Right ventricle myocardium superior (tissue), 1 donor: ENCODE measurements at regions not wholly inside any gene's neighbourhood (a gene's known extent, or its start where the extent isn't known, plus 50 kb on each side); places are given as distances from the start of the nearest gene placed in this dataset.
"Not testable (repeated sequence)": the region's sequence is repeated elsewhere in the genome, so short reads cannot be mapped to it uniquely, and the experiment has no call there.

ENCODE experiments used
- ATAC-seq: fragments of 200-7000 bp; cut with Tn5 transposase; one replicate; pipeline ENCODE4 v1.9.1; 2020; ENCODE audit warnings: mild to moderate bottlenecking; ENCODE audit not compliant: poor library complexity
- DNase-seq: peaks from one replicate; pipeline ENCODE4 v3.0.0-alpha.2; 2020
- intact Hi-C: fragments of 100-400 bp; cut with DNase I; formaldehyde crosslinking; loops from one replicate; pipeline ENCODE4 v1.11.2; 2022
- donor health status: DM: no; HTN: yes; CAD: no; lungs with severe emphysema.

GRCh38 chr1:189803364-189803763 lies 674.3 kb downstream of the BRINP3 start:
- no peak for ATAC-seq
- intact Hi-C loops: no loop called here
- no peak for DNase-seq

- ATAC-seq: no peak
- no peak for DNase-seq
- intact Hi-C loops: no loop called here
These were observed 673.3 kb downstream of the BRINP3 start for GRCh38 chr1:189804352-189804751.

GRCh38 chr1:189805735-189806134 lies 671.9 kb downstream of the BRINP3 start:
- ATAC-seq: no peak
- intact Hi-C loops: no loop called here
- no peak for DNase-seq

GRCh38 chr1:189810639-189811038 lies 667.0 kb downstream of the BRINP3 start:
- ATAC-seq, intact Hi-C loops, DNase-seq: not testable (repeated sequence)

GRCh38 chr1:189811960-189812359 lies 665.7 kb downstream of the BRINP3 start:
- DNase-seq (no peak), ATAC-seq (no peak)
- intact Hi-C loops: no loop called here

- DNase-seq: no peak
- intact Hi-C loops: no loop called here
- ATAC-seq: no peak
These were observed 661.1 kb downstream of the BRINP3 start for GRCh38 chr1:189816558-189816957.

GRCh38 chr1:189819751-189820150 lies 657.9 kb downstream of the BRINP3 start:
- intact Hi-C loops: no loop called here
- DNase-seq (no peak), ATAC-seq (no peak)

GRCh38 chr1:189821833-189822232 lies 655.8 kb downstream of the BRINP3 start:
- ATAC-seq: no peak
- intact Hi-C loops: no loop called here

GRCh38 chr1:189834813-189835212 lies 642.9 kb downstream of the BRINP3 start:
- DNase-seq (no peak), ATAC-seq (no peak)
- intact Hi-C loops: no loop called here

More at GRCh38 chr1:189821833-189822232, 655.8 kb downstream of the BRINP3 start:
- no peak for DNase-seq

GRCh38 chr1:189847613-189848012 lies 630.1 kb downstream of the BRINP3 start:
- intact Hi-C loops: no loop called here
- no peak for ATAC-seq

GRCh38 chr1:189851806-189852367 lies 625.8 kb downstream of the BRINP3 start:
- DNase-seq (no peak), ATAC-seq (no peak)
- intact Hi-C loops: no loop called here

More at GRCh38 chr1:189847613-189848012, 630.1 kb downstream of the BRINP3 start:
- DNase-seq: no peak

- intact Hi-C loops: no loop called here
- DNase-seq (no peak), ATAC-seq (no peak)
These were observed 618.2 kb downstream of the BRINP3 start for GRCh38 chr1:189859385-189859977.

GRCh38 chr1:189866606-189867005 lies 611.1 kb downstream of the BRINP3 start:
- DNase-seq: no peak
- no peak for ATAC-seq
- intact Hi-C loops: no loop called here

- DNase-seq (no peak), ATAC-seq (no peak)
- intact Hi-C loops: no loop called here
These were observed 609.6 kb downstream of the BRINP3 start for GRCh38 chr1:189868021-189868420.

- DNase-seq (no peak), ATAC-seq (no peak)
- intact Hi-C loops: no loop called here
These were observed 602.8 kb downstream of the BRINP3 start for GRCh38 chr1:189874715-189875435.

- intact Hi-C loops: no loop called here
- no peak for ATAC-seq
These were observed 597.5 kb downstream of the BRINP3 start for GRCh38 chr1:189880135-189880534.

GRCh38 chr1:189899686-189900425 lies 577.8 kb downstream of the BRINP3 start:
- ATAC-seq: no peak
- intact Hi-C loops: no loop called here
- no peak for DNase-seq

More at GRCh38 chr1:189880135-189880534, 597.5 kb downstream of the BRINP3 start:
- no peak for DNase-seq

GRCh38 chr1:189904509-189904908 lies 573.2 kb downstream of the BRINP3 start:
- DNase-seq: no peak
- ATAC-seq: no peak
- intact Hi-C loops: no loop called here

GRCh38 chr1:189908113-189908512 lies 569.6 kb downstream of the BRINP3 start:
- ATAC-seq (no peak), DNase-seq (no peak)
- intact Hi-C loops: no loop called here
